VCaP (cell line): ENCODE measurements at regions not wholly inside any gene's neighbourhood (a gene's known extent, or its start where the extent isn't known, plus 50 kb on each side); places are given as distances from the start of the nearest gene placed in this dataset.
"Not testable (repeated sequence)": the region's sequence is repeated elsewhere in the genome, so short reads cannot be mapped to it uniquely, and the experiment has no call there.

Experiments
- H3K27ac ChIP-seq: fragments of 450-650 bp; 2 replicates; pipeline ENCODE4 v1.5.1; 2017

GRCh38 chr2:87498854-87499238 lies 249.0 kb upstream of the PLGLB2 start:
- not testable (repeated sequence) for H3K27ac ChIP-seq

- H3K27ac ChIP-seq, result not testable (repeated sequence)
Measured at GRCh38 chr2:87499860-87500259, 248.0 kb upstream of the PLGLB2 start.

- not testable (repeated sequence) for H3K27ac ChIP-seq
Measured at GRCh38 chr2:87500421-87500820, 247.5 kb upstream of the PLGLB2 start.

- H3K27ac ChIP-seq, result not testable (repeated sequence)
Measured at GRCh38 chr2:87500951-87501350, 246.9 kb upstream of the PLGLB2 start.

DNA sequence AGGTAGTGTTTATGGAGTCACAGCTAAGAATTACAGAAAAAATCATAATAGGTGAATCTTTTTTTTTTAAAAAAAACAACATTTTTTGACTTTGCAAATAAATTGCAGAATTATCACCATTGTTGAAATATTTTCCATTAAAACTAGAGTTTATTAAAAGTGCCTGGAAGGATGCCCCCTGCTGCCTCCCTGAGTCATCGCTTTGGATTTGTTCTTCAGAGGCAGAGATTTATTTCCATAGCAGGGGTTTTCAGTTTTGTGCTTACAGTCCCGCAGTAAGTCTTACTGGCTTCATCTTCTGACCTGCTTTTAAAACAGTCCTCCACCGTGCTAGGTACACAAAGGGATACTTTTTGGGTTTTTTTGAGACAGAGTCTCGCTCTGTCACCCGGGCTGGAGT lies 244.9 kb upstream of the PLGLB2 start:
- not testable (repeated sequence) for H3K27ac ChIP-seq

DNA sequence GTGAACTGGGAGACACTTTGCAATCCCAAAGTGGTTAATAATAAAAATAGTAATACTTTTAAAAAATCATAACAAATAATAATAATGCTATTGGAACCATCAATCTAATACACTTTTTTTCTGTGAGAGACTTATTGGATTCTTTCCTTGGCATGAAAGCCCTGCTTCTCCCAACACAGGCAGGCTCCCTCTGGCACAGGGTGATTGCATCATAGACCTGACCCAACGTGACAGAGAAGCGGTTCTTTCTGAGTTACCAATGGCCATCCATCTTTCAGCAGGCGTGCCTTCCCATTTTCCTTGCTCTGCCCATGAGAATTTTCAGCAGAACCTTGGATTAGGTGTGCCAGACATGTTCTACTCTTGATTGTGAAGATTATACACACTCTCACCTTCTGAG lies 242.6 kb upstream of the PLGLB2 start:
- not testable (repeated sequence) for H3K27ac ChIP-seq

GRCh38 chr2:87505909-87506308 lies 242.0 kb upstream of the PLGLB2 start:
- not testable (repeated sequence) for H3K27ac ChIP-seq

- H3K27ac ChIP-seq, result not testable (repeated sequence)
Measured at GRCh38 chr2:87507378-87508348, 240.2 kb upstream of the PLGLB2 start.

DNA sequence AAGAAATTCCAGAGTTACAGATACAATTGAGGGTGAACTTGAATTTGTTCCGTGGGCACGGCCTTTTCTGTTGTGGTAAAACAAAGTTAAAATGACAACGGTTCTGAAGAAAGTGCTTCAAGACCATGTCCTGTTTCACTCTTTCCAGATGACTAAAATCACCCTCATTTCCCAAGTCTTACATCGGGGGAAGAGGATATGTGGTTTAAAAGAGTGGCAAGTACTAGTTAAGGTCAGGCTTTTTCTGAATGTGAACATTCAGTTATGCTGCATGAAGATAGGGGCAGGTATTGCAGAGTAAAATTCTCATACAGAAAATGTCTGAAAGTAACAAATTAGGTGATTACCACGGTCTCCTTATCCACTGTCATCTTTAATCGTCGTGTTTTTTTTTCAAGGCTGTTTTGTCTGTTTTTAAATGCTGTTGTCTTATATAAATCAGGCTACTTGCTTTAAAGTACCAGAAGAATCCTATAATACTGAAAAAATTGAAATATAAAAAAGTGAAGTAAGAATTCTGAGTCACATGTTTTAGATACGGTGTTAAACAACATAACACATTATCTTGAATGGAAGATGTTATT lies 236.6 kb upstream of the PLGLB2 start:
- not testable (repeated sequence) for H3K27ac ChIP-seq

GRCh38 chr2:87512864-87513530 lies 234.9 kb upstream of the PLGLB2 start:
- not testable (repeated sequence) for H3K27ac ChIP-seq

DNA sequence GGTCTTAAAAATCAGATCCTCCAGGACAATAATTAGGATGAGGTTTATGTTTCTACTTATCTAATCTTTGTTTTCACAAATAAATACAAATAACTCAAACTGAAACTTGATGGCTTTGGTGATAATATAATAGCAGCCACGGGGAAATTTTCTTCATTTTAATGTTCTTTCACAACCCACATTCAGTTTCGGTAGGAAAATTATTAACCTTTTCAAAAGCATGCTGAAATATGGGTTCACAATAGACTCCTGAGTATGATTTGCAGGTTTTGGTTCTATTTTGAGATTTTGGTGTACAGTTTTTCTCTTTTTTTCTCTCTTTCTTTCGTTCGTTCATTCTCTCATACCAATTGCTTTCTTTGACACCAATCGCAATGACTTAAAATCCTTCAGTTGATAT lies 233.9 kb upstream of the PLGLB2 start:
- H3K27ac ChIP-seq, result not testable (repeated sequence)

- H3K27ac ChIP-seq, result not testable (repeated sequence)
Measured at GRCh38 chr2:87514515-87514914, 233.4 kb upstream of the PLGLB2 start.

- H3K27ac ChIP-seq, result not testable (repeated sequence)
Measured at GRCh38 chr2:87515226-87515625, 232.7 kb upstream of the PLGLB2 start.

- not testable (repeated sequence) for H3K27ac ChIP-seq
Measured at GRCh38 chr2:87515875-87516274, 232.0 kb upstream of the PLGLB2 start.

- H3K27ac ChIP-seq, result not testable (repeated sequence)
Measured at GRCh38 chr2:87516369-87516967, 231.4 kb upstream of the PLGLB2 start.

GRCh38 chr2:87517438-87517837 lies 230.4 kb upstream of the PLGLB2 start:
- H3K27ac ChIP-seq, result not testable (repeated sequence)

DNA sequence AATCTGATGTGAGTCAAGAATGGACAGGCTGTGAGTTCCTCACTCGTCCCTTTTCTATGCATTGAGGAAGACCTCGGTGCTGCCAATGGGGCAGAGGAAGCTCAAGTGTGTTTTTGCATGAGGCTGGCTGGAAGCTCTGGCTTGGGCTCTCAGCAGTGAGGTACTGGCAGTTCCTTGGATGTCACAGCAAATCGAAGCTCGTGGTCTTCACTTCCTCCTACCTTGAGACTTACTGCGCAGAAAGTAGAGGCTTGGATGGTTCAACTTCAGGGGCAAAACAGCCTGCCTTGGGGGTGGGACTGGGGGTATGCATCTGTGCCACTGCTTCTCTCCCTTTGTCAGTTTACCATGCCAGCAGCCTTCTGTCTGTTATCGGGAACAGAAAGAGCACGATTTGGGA lies 229.8 kb upstream of the PLGLB2 start:
- not testable (repeated sequence) for H3K27ac ChIP-seq

DNA sequence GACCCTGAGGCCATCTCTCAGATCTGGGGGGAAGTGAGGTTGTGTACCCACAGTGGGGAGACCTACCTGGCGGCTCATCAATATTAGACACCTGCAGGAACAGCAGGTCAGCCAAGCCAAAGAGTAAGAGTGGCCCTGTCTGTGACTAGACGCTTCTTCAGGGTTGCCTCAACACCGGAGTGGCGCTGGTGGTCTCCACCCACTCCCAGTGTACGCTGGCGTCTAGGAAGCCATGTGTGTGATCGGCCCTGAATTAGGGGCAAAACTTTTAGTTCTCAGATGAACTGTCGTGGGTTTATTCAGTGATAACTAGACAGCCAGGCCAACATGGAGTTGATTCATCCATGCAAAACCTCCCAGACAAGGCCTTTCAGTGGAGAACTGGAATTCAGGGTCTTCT lies 229.3 kb upstream of the PLGLB2 start:
- H3K27ac ChIP-seq, result not testable (repeated sequence)

DNA sequence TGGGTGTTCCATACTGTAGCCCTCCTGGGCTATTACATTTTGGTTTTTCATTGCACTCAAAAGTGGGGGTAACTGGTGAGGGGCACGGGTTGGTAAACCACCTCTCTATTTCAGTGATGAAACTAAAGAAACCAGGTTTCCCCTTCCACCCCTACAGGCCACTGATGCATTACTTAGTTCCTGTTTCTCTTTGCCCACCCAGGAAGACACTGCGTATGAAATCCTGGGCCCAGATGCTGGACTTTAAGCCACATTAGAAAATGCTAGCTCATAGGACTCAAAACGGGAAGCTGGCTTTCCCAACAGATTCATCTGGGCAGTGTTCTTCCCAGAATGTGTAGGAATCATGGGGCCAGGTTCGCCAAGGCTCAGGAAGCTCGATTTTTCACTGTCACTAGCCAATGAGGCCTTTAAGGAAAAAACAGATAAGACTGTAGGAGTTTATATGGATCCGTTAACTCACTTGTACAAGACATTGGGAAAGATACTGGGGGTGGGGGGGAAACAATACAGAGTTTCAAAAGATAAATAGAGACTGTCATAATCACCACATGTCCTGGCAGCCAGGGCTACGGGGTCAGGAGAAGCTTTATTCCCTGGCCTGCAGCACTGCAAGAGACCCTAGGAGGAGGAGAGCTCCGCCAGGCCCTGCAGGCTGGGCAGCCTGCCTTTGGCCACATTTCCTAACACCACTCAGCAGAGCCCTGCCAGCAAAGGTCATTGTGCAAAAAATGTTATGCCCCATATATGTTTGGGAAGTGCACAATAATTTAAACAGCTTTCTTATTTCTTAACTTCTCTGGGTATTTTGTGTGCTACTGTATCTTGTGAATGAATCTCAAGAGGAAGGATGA lies 228.5 kb upstream of the PLGLB2 start:
- H3K27ac ChIP-seq, result not testable (repeated sequence)

DNA sequence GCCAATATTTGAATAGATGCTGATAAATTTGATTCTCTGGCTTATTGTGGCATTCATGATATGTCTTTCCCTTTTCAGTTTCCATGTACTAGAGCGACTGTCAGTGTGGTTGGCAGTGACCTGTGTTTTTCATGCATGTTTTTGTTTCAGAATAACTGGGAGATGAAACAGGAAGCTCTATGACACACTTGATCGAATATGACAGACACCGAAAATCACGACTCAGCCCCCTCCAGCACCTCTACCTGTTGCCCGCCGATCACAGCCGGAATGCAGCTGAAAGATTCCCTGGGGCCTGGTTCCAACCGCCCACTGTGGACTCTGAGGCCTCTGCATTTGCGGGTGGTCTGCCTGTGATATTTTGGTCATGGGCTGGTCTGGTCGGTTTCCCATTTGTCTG lies 226.8 kb upstream of the PLGLB2 start:
- H3K27ac ChIP-seq, result not testable (repeated sequence)

- not testable (repeated sequence) for H3K27ac ChIP-seq
Measured at GRCh38 chr2:87521489-87521888, 226.4 kb upstream of the PLGLB2 start.
